Cardiac fibroblast (primary cell): ENCODE measurements at regions not wholly inside any gene's neighbourhood (a gene's known extent, or its start where the extent isn't known, plus 50 kb on each side); places are given as distances from the start of the nearest gene placed in this dataset.
A peak's percentile ranks its signal among the peaks of the same experiment; 100 is the strongest.

Source experiments
- DNase-seq, 2 donors: peaks; one replicate each; pipeline versions ENCODE4 v3.0.0 to v3.0.0-alpha.2; 2010; ENCODE audit warnings: low read depth in 2 of 2
- H3K4me3 ChIP-seq, 2 donors: replicated peaks in 1 of 2; 1 replicate in 1 of 2; 2 replicates in 1 of 2; pipeline ENCODE4 v1.5.1; 2011; ENCODE audit warnings: low read depth in 2 of 2, low read length in 2 of 2, mild to moderate bottlenecking in 2 of 2, moderate library complexity in 1 of 2
- CTCF ChIP-seq: IDR thresholded peaks from one replicate; pipeline ENCODE4 v1.5.1; 2011; ENCODE audit warnings: low read depth, mild to moderate bottlenecking, low read length, inconsistent platforms

GRCh38 chr14:71309756-71310155, 402.5 kb downstream of the PCNX1 start:
- H3K4me3 ChIP-seq = no peak overlapping the region
- TF ChIP-seq CTCF = no peak

DNA sequence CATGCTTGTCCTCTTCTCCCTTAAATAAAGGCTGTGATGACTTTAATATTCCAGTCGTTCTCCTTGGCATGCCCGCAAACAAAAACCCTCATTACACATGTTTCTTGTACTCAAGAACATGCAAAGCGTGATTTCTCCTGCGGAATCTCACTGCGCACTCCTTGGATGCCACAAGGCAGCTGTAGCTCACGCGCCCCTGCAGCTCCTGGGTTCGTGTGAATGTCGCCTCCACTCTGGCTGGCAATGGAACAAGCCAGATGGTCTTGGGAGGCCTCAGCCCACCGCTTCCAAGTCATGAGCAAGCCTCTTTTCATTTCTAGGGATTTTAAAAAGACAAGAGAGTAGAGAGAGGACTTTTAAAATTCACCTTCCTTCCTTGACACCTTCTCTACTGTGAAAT, 403.8 kb downstream of the PCNX1 start:
- DNase-seq = no peak
- TF ChIP-seq CTCF = no peak
- no peak overlapping the region for H3K4me3 ChIP-seq

More at GRCh38 chr14:71309756-71310155, 402.5 kb downstream of the PCNX1 start:
- DNase-seq = no peak

DNA sequence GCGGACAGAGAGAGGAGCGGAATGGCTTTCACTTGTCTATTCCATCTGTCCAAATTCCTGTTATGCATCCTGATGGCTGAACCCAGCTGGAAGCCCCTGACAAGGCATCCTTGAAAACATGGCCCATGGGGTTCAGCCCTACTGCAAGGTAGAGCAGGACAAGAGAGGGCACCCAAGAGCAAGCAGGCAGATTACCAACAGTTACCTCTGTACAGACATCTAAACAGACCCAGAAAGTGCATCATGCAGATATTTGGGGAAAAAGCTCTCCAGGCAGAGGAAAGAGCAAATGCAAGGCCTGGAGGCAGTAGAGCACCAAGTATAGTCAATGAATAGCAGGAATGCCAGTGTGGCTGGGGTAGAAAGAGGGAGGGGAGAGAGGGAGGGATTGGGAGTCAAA, 407.5 kb downstream of the PCNX1 start:
- DNase-seq = no peak
- no peak for TF ChIP-seq CTCF
- no peak overlapping the region for H3K4me3 ChIP-seq

DNA sequence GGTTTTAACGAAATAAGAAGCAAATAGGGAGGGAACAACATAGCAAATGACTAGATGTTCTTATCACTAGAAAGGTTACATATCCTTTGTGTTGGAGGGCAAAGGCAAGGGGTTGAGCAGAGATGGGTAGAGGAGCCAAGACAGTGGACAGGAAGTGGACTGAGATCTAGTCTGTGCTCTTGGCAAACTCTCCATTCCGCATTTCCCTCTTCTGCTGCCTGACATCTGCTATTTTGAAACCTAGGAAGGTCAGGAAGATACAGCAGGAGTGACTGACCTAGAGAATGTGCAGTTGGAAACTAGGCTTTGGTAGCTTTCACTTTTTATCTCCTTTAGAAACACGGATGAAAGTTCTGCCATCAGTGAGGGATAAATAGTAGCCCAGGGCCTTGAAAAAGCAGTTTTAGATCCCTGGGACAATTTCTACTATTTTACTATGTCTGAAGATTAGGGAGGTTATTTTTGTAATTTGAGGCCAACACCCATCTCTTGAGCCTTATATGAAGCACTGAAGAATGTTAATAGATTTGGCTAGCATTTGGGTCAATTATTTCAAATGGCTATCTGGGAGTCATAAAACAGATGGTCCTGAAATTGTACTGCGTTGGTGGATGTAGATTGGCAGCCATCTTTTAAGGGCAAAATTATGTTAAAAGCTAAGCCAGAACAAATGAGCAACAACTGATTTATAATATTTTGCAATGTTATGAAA, 410.3 kb downstream of the PCNX1 start:
- no peak overlapping the region for H3K4me3 ChIP-seq
- no peak for DNase-seq
- TF ChIP-seq CTCF = no peak

DNA sequence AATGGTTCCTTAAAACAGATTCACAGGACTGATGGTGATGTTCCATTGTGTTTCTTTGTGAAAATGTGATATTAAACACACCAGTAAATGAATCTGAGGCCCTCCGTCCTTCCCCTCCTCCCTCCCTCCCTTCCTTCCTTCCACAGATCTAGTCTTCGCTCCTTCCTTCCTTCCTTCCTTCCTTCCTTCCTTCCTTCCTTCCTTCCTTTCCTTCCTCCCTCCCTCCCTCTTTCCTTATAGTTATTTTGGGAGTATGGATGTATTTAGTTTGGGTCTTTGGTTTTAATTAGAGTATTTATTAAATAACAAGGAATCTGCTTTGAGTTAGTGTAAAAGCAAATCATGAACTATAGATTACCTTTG, 410.8 kb downstream of the PCNX1 start:
- DNase-seq = no peak
- TF ChIP-seq CTCF = no peak
- H3K4me3 ChIP-seq = no peak overlapping the region

DNA sequence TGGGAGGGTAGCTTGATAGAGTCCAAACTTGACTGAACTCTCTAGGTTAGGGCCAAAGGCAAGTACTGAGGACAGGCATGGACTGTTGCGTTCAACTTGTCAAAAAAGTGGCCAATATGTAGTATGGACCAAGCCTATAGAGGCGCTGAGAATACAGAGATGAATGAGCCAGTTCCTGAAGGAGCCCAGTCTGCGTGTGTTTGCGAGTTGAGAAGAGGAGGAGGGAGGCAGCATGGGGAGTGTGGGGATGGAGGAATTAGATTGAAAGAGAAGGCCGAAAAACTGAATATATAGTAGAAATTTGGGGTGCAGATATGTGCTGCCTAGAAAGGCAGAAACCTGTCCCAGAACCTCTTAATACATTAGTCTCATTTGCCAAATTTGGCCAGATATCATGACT, 412.4 kb downstream of the PCNX1 start:
- DNase-seq = peak; percentile 48 to 57
- H3K4me3 ChIP-seq = peak overlapping the region; percentile 81 to 89
- no peak for TF ChIP-seq CTCF

DNA sequence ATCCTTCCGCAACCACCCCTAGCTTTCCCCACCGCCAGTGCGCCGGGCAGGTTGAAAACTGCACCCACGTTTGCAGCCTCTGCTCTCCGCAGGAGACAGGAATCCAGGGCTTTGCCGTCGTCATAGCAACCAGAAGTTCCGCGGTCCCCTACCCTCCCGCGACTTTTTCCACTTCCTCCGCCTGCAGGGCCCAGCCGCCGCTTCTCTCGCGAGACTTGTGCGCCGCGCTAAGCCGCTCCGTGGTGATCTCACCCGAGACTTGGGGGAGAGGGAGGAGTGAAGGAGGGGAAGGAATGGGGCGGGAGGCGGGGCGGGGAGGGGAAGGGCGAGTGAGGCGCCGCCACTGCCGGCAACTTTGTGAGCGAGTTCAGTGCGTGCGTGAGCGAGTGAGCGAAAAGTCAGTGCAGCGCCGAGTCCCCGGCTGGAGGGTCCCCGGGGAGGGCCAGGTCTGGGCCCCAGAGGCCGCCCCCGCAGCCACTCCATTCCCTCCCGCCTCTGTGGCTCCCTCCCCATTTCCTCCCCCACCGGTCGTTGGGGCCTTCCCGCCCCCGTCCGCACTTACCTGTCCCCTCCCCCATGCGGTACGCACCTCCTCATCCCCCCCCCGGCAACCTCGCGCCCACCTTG, 413.0 kb downstream of the PCNX1 start, which contains the start of gene SIPA1L1:
Gene SIPA1L1 (plus strand): TSS at position 370 of the 627 bp plus-strand sequence.
- DNase-seq = peak; percentile 99 to 100
- peak within 1 kb of the TSS; percentile 81 to 89 for H3K4me3 ChIP-seq
- no peak for TF ChIP-seq CTCF
